Spleen (tissue), 11 donors: ENCODE measurements at regions not wholly inside any gene's neighbourhood (a gene's known extent, or its start where the extent isn't known, plus 50 kb on each side); places are given as distances from the start of the nearest gene placed in this dataset.

Experiments used
- DNase-seq: peaks from one replicate; pipeline ENCODE4 v3.0.0-alpha.2; 2020
- H3K27ac ChIP-seq, 8 donors: fragments of 200-600 bp; sonication (generic) in 7 of 8; 1 replicate in 4 of 8; 2 replicates in 4 of 8; pipeline versions ENCODE4 v1.5.0 to v1.8.0; 2016 to 2021; ENCODE audit warnings: inconsistent platforms in 4 of 8, mild to moderate bottlenecking in 4 of 8, moderate library complexity in 1 of 8
- H3K27me3 ChIP-seq, 7 donors: fragments of 200-600 bp; sonication (generic) in 6 of 7; replicated peaks in 1 of 7; 1 replicate in 4 of 7; 2 replicates in 3 of 7; pipeline versions ENCODE4 v1.5.0 to v1.8.0; 2016 to 2021; ENCODE audit warnings: inconsistent platforms in 3 of 7, mild to moderate bottlenecking in 1 of 7
- H3K36me3 ChIP-seq, 6 donors: fragments of 200-600 bp; sonication (generic) in 5 of 6; 1 replicate in 4 of 6; 2 replicates in 2 of 6; pipeline versions ENCODE4 v1.5.0 to v1.8.0; 2016 to 2021; ENCODE audit warnings: inconsistent platforms in 2 of 6
- H3K4me1 ChIP-seq, 6 donors: fragments of 200-600 bp; sonication (generic) in 5 of 6; 1 replicate in 3 of 6; 2 replicates in 3 of 6; pipeline versions ENCODE4 v1.5.0 to v1.8.0; 2016 to 2021; ENCODE audit warnings: inconsistent platforms in 3 of 6
- H3K4me3 ChIP-seq, 8 donors: fragments of 200-600 bp; sonication (generic) in 7 of 8; 1 replicate in 4 of 8; 2 replicates in 4 of 8; pipeline versions ENCODE4 v1.5.0 to v1.8.0; 2016 to 2021; ENCODE audit warnings: inconsistent platforms in 4 of 8, mild to moderate bottlenecking in 4 of 8, moderate library complexity in 2 of 8
- H3K9me3 ChIP-seq, 8 donors: fragments of 200-600 bp; sonication (generic) in 7 of 8; 1 replicate in 4 of 8; 2 replicates in 4 of 8; pipeline versions ENCODE4 v1.5.0 to v1.8.0; 2016 to 2021; ENCODE audit warnings: inconsistent platforms in 4 of 8
- CTCF ChIP-seq, 11 experiments: fragments of 200-600 bp in 7 of 11; fragments of 450-650 bp in 4 of 11; sonication (generic) in 4 of 11; IDR thresholded peaks in 8 of 11; conservative IDR thresholded peaks in 3 of 11; 1 replicate in 7 of 11; 2 replicates in 4 of 11; pipeline versions ENCODE4 v1.4.0 to v1.8.0; 2016 to 2021; ENCODE audit warnings: antibody characterized with exemption in 11 of 11, inconsistent platforms in 4 of 11, mild to moderate bottlenecking in 1 of 11
- POLR2A ChIP-seq, 3 donors: fragments of 450-650 bp; IDR thresholded peaks; one replicate each; pipeline ENCODE4 v1.5.1; 2017; ENCODE audit warnings: antibody characterized with exemption in 3 of 3, mild to moderate bottlenecking in 1 of 3
- POLR2AphosphoS5 ChIP-seq, 3 donors: sonication (generic); formaldehyde crosslinking; IDR thresholded peaks; one replicate each; pipeline ENCODE4 v1.5.1; 2017; ENCODE audit warnings: antibody characterized with exemption in 3 of 3
- WGBS, 5 donors: extraction: QIAGEN DNeasy Blood & Tissue Kit in 3 of 5; methylation state at CpG; one replicate each; pipeline versions ENCODE4 v1.1.5 to v1.1.7; 2013 to 2018; 5-methylcytosine and 5-hydroxymethylcytosine counted together
- intact Hi-C: fragments of 100-400 bp; cut with DNase I; formaldehyde crosslinking; loops from one replicate; pipeline ENCODE4 v1.15.0; 2023; ENCODE audit warnings: low total_unique reads
- donor health status: healthy with polysubstance abuse.
- donor health status: DM: no; HTN: no; CAD: no; lungs with moderate emphysema.
- donor health status: DM: no; HTN: no; CAD: no.
- donor health status: Bipolar disorder and iron deficiency.
- donor health status: healthy.
- donor health status: DM: no; HTN: no; CAD: no.
- donor health status: DM: yes; HTN: yes; CAD: no.

- no peaks in the 10 kb centered on the region for H3K36me3 ChIP-seq
- no peak overlapping the region for H3K4me3 ChIP-seq
- no peak for DNase-seq
- peaks cover 0 to 7% (median 0%) of the 10 kb centered on the region in 6 donors for H3K4me1 ChIP-seq
- H3K9me3 ChIP-seq: peaks cover 0 to 13% (median 4%) of the 10 kb centered on the region in 8 donors
- H3K27ac ChIP-seq: no peak overlapping the region
- intact Hi-C loops: no loop called here
- 76 to 92% (median 88%) methylated on average over 2 of the region's 2 CpGs for WGBS, 5 donors
- no peaks in the 10 kb centered on the region for H3K27me3 ChIP-seq
- TF ChIP-seq POLR2A (IDR thresholded peaks at IDR 0.05) (no peak), POLR2AphosphoS5 (IDR thresholded peaks at IDR 0.05) (no peak), CTCF (IDR thresholded peaks at IDR 0.05 in 8 of 11, conservative IDR thresholded peaks at IDR 0.05 in 3 of 11) (no peak)
These were observed 255.8 kb upstream of the AVPR1A start for GRCh38 chr12:63406781-63407180.

- no peak for TF ChIP-seq POLR2AphosphoS5 (IDR thresholded peaks at IDR 0.05)
- no peak for TF ChIP-seq POLR2A (IDR thresholded peaks at IDR 0.05)
- TF ChIP-seq CTCF (IDR thresholded peaks at IDR 0.05 in 8 of 11, conservative IDR thresholded peaks at IDR 0.05 in 3 of 11): no peak
- no peaks in the 10 kb centered on the region for H3K27me3 ChIP-seq
- 0% methylated on average over 1 of the region's 1 CpG for WGBS, 5 donors
- no peak overlapping the region for H3K27ac ChIP-seq
- intact Hi-C loops: no loop called here
- no peaks in the 10 kb centered on the region for H3K36me3 ChIP-seq
- no peak overlapping the region for H3K4me3 ChIP-seq
- H3K4me1 ChIP-seq: no peaks in the 10 kb centered on the region
- no peak for DNase-seq
- H3K9me3 ChIP-seq: peaks cover 0 to 13% (median 4%) of the 10 kb centered on the region in 8 donors
These were observed 253.6 kb upstream of the AVPR1A start for GRCh38 chr12:63404611-63405010.

GRCh38 chr12:63403256-63403655, 252.3 kb upstream of the AVPR1A start:
- H3K27me3 ChIP-seq: no peaks in the 10 kb centered on the region
- peaks cover 0 to 18% (median 4%) of the 10 kb centered on the region in 8 donors for H3K9me3 ChIP-seq
- WGBS, 5 donors: 35 to 89% (median 44%) methylated on average over 1 of the region's 1 CpG
- H3K36me3 ChIP-seq: no peaks in the 10 kb centered on the region
- H3K4me3 ChIP-seq: no peak overlapping the region
- intact Hi-C loops: no loop called here
- H3K27ac ChIP-seq: no peak overlapping the region
- no peak for TF ChIP-seq POLR2AphosphoS5 (IDR thresholded peaks at IDR 0.05)
- no peak for TF ChIP-seq CTCF (IDR thresholded peaks at IDR 0.05 in 8 of 11, conservative IDR thresholded peaks at IDR 0.05 in 3 of 11)
- TF ChIP-seq POLR2A (IDR thresholded peaks at IDR 0.05): no peak
- no peak for DNase-seq
- H3K4me1 ChIP-seq: no peaks in the 10 kb centered on the region

GRCh38 chr12:63400718-63401117, 249.7 kb upstream of the AVPR1A start:
- Histone ChIP-seq H3K4me1 (no peaks in the 10 kb centered on the region), H3K4me3 (no peak overlapping the region), H3K9me3 (peaks cover 0 to 6% (median 0%) of the 10 kb centered on the region in 8 donors), H3K27me3 (no peaks in the 10 kb centered on the region), H3K36me3 (no peaks in the 10 kb centered on the region), H3K27ac (no peak overlapping the region)
- intact Hi-C loops: no loop called here
- TF ChIP-seq CTCF (IDR thresholded peaks at IDR 0.05 in 8 of 11, conservative IDR thresholded peaks at IDR 0.05 in 3 of 11): no peak
- no peak for TF ChIP-seq POLR2A (IDR thresholded peaks at IDR 0.05)
- no peak for TF ChIP-seq POLR2AphosphoS5 (IDR thresholded peaks at IDR 0.05)
- DNase-seq: no peak
- 46 to 82% (median 58%) methylated on average over 3 of the region's 3 CpGs for WGBS, 5 donors
